GM18502 (cell line): ENCODE measurements at regions not wholly inside any gene's neighbourhood (a gene's known extent, or its start where the extent isn't known, plus 50 kb on each side); places are given as distances from the start of the nearest gene placed in this dataset.
A peak's percentile ranks its signal among the peaks of the same experiment; 100 is the strongest.
"Not testable (repeated sequence)": the region's sequence is repeated elsewhere in the genome, so short reads cannot be mapped to it uniquely, and the experiment has no call there.

ENCODE experiments used
- ATAC-seq: cut with Tn5 transposase; IDR thresholded peaks from one replicate; pipeline ENCODE4 v1.9.1; 2021; ENCODE audit warnings: mild to moderate bottlenecking; ENCODE audit not compliant: unreplicated experiment, poor library complexity

DNA sequence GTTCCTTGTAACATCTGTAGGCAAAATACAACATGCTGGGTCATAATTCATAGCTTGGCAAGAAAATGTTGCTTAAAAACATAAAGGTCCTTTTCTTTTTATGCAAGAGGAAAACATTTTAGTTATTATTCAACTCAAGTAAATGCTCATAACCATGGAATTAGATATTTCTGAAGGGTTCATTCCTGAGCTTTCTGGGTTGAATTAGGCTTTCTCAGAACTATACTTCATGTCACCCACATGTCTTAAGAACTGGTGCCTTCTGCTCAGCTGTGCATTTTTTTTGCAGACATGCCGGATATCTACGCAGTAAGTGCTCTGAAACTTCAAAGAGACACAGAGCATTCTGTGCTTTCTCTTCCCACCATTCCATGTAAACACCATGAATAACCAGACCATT, 571.4 kb downstream of the TTLL7 start:
- not testable (repeated sequence) for ATAC-seq

GRCh38 chr1:83423382-83423781, 575.5 kb downstream of the TTLL7 start:
- not testable (repeated sequence) for ATAC-seq

DNA sequence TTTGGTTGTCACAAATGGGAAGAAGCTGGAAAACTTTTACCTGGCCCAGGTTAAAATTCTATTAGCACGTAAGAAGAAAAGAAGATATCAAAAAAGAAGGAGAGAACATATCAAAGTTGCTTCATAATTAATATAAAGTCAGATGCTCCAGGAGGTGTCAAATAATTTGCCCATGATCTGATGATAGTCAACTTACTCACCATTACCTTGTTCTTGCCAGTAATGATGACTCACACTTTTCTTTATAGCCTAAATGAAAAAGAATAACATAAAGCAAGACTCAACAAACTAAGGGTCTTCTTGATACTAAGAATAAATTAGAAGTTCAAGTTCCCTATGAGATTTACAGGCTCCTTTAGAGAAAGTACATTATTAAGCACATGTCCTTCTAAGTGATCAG, 580.4 kb downstream of the TTLL7 start:
- ATAC-seq = no peak

DNA sequence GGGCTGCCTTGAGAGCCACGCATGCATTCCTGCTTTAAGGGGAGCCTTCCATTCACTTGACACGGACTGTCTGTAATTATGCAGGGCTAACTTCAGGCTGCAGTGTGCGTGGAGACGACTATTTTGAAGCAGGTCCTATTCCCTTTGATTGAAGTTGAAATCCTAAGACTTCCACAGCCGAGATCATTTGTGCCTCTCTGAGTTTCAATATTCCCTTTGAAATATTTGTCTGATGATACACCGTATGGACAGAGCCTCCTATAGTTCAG, 585.2 kb downstream of the TTLL7 start:
- ATAC-seq = not testable (repeated sequence)

GRCh38 chr1:83410746-83411413, 588.1 kb downstream of the TTLL7 start:
- not testable (repeated sequence) for ATAC-seq

- ATAC-seq = peak; percentile 59
Measured at GRCh38 chr1:83406693-83407371, 592.1 kb downstream of the TTLL7 start.

- peak; percentile 74 for ATAC-seq
Measured at GRCh38 chr1:83405789-83406188, 593.1 kb downstream of the TTLL7 start.

DNA sequence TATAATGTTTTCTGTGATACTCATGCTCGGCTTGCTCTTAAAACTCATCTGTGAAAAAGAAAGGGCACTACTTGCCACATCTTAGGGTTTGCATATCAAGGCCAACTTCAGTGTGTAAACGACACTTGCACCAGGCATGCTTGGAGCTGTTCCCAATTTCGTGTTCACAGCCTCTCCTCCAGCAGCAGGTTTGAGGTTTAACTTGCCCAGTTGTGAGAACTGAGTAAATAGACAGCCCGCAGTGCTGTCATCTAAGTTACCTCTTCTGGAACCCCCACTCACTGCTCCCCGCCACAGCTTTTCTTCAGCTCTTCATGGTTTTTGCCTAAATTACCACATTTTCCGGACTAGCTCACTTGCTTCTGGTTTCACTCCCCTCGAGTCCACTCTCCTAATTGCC, 595.4 kb downstream of the TTLL7 start:
- ATAC-seq = not testable (repeated sequence)

DNA sequence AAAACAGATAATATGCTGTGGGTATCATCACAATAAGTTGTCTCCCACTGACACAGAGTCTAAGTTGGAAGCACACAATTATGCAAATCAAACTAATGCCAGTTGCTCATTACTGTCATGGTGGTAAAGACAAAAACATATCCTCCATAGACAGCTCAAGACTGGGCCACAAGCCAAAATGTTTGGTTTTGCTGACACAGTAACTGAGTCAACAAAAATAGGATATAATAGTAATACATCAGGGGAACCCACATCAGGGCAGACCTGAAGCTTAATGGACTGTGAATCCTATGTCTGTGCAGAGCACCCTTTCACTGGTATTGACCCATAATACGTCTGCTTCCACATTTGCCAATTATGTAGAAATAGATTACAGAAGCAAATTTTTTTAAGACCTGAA, 597.8 kb downstream of the TTLL7 start:
- ATAC-seq = not testable (repeated sequence)

DNA sequence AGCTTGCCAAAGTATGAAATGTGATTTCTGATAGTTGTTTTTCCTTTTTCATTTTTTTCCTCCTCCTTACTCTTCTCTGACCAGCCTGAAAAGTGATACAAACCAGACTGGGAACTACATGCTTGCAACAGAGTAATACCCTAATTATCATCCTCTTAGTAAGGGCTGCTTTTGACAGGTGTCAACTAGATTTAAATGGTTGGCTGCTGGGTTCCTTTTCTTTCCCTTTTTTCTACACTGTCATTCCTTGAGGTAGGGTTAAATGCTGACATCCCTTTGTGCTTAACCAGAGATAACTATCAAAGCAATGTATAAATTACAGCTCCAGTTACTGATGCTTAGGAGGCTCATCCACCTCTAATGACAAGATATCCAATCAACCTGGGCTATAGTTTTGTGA, 598.8 kb downstream of the TTLL7 start:
- not testable (repeated sequence) for ATAC-seq

DNA sequence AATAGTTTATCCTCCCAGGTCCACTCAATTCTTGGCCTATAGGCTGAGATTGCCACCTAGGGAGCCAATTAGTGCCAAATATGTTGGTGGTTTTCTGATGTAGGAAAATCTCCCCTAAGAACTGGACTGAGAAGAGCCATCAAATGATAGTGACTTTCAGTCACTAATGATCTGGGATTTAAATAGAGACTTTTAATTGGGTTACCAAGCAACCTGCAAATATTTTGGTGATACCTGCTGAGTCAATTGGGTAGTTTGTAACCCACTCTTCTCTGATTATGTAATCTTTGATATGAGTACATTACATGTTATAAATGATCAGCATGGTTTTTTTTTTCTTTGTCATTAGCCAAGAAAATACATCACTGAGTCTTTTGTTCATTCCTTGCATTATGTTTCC, 600.8 kb downstream of the TTLL7 start:
- not testable (repeated sequence) for ATAC-seq

- ATAC-seq = not testable (repeated sequence)
Measured at GRCh38 chr1:83395130-83395529, 603.8 kb downstream of the TTLL7 start.

GRCh38 chr1:83386946-83387345, 612.0 kb downstream of the TTLL7 start:
- not testable (repeated sequence) for ATAC-seq

- not testable (repeated sequence) for ATAC-seq
Measured at GRCh38 chr1:83383107-83383506, 615.8 kb downstream of the TTLL7 start.

GRCh38 chr1:83373018-83373417, 625.9 kb downstream of the TTLL7 start:
- ATAC-seq = not testable (repeated sequence)

- ATAC-seq = not testable (repeated sequence)
Measured at GRCh38 chr1:83369853-83370252, 629.1 kb downstream of the TTLL7 start.

DNA sequence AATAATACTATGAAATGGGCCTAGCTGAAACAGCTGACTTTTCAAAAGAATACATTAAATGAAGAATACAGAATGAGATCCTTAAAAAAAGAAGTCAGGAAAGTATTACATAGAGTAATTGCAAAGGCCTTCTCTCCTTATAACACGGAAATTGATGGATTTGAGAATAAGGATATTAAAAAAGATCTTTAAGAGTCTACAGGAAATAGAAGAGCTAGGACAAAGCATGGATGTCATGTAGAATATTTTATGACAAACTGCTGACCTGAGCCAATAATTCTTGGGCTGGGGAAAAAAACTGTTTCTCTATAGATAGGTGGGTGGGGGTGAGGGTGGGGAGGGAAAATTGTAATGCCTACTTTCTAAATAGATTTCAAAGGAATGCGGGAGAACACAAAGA, 633.6 kb downstream of the TTLL7 start:
- not testable (repeated sequence) for ATAC-seq

DNA sequence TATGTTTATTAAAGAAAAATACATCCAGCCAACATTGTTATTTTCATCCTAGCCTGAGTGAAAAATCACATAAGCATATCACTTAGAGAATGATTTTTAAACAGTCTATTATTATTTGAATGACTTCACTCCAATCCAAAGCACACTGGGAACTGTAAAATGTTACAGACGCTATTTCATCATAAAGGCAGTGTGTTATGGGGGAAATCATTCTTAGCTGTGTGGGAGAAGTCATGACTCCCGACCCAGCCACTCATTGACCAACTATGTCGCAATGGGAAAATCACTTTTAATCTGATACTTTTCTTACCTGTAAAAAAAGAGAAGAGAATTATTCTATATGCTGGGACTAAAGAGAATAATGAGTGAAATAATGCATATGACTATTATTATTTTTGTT, 653.6 kb downstream of the TTLL7 start:
- not testable (repeated sequence) for ATAC-seq

DNA sequence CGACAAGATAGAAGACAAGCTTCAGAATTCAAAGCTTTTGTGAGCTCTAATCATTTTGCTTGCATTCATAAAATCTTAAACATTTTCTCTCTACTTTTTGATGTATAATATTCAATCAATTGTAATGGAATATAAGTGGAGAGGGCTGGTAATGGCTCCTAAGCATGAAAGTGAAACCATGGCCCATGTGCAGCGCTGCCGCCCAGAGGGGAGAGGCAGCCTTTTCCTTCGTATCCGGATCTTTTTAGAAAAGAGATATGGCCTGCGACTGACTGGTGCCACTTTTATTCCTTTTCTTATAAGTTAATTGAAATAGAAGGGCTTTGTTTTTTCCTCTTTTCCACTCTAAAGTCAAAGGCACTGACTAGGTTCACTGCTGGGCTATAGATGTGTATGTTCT, 655.2 kb downstream of the TTLL7 start:
- ATAC-seq = not testable (repeated sequence)

DNA sequence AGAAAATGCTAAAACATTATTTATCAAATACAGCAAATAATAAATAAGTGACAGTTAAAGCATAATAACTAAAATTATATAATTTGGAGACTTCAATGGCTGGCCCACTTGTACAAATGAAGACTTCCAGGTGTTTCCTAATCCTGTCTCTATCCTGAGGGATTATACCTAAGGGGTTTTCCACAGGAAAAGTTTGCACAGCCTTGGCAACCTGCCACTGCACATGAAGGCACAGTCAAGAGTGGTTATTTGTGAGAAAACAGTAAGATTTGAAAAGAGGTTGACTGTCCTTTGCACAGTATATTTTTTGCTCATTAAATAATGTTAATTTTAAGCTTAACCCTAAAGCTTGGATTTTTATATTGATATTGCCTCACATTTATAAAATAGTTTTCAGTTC, 655.9 kb downstream of the TTLL7 start:
- ATAC-seq = not testable (repeated sequence)

DNA sequence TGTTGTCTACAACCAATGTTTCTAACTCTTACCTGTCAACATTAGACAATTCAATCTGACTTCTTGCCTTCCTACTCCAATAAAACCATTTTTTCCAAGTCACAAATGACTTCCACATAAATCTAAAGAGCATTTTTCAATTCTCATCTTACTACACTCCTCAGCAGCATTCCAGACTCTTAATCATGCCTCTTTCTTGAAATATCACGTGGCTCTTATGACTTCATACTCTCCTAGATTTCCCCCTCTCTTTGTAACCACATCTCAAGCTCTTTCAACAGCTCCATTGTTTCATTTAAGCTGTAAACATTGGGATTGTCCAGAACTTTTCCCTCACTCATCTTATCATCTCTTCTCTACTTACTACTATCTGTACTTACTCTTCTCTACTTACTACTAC, 666.6 kb downstream of the TTLL7 start:
- not testable (repeated sequence) for ATAC-seq

- ATAC-seq = no peak
Measured at GRCh38 chr1:83318366-83318765, 680.6 kb downstream of the TTLL7 start.
